Smooth muscle cell (in vitro differentiated cells): ENCODE measurements at regions not wholly inside any gene's neighbourhood (a gene's known extent, or its start where the extent isn't known, plus 50 kb on each side); places are given as distances from the start of the nearest gene placed in this dataset.

Source experiments
- DNase-seq: peaks from one replicate; lab custom pipeline; 2025; ENCODE audit not compliant: unreplicated experiment; lab: John Stamatoyannopoulos, UW
- H2AFZ ChIP-seq: fragments of 200-600 bp; sonication (generic); 2 replicates; pipeline ENCODE4 v1.6.0; 2016; ENCODE audit warnings: antibody characterized with exemption, low read depth, mild to moderate bottlenecking
- H3F3A ChIP-seq: fragments of 200-600 bp; sonication (generic); 2 replicates; pipeline ENCODE4 v1.6.0; 2017; ENCODE audit warnings: antibody characterized with exemption, low read depth
- H3K27ac ChIP-seq: fragments of 200-600 bp; sonication (generic); 2 replicates; pipeline ENCODE4 v1.5.1; 2016; ENCODE audit warnings: low read depth, mild to moderate bottlenecking
- H3K27me3 ChIP-seq: fragments of 200-600 bp; sonication (generic); 2 replicates; pipeline ENCODE4 v1.6.1; 2016; ENCODE audit warnings: low read depth, mild to moderate bottlenecking
- H3K36me3 ChIP-seq: fragments of 200-600 bp; sonication (generic); 2 replicates; pipeline ENCODE4 v1.5.1; 2016; ENCODE audit warnings: low read depth
- H3K4me1 ChIP-seq: fragments of 200-600 bp; sonication (generic); 2 replicates; pipeline ENCODE4 v1.5.1; 2016; ENCODE audit warnings: low read depth
- H3K4me2 ChIP-seq: fragments of 200-600 bp; sonication (generic); 2 replicates; pipeline ENCODE4 v1.6.0; 2016; ENCODE audit warnings: mild to moderate bottlenecking
- H3K4me3 ChIP-seq: fragments of 200-600 bp; sonication (generic); 2 replicates; pipeline ENCODE4 v1.5.1; 2016; ENCODE audit warnings: mild to moderate bottlenecking
- H3K79me2 ChIP-seq: fragments of 200-600 bp; sonication (generic); 2 replicates; pipeline ENCODE4 v1.6.0; 2016; ENCODE audit warnings: low read depth, mild to moderate bottlenecking
- H3K9ac ChIP-seq: fragments of 200-600 bp; sonication (generic); 2 replicates; pipeline ENCODE4 v1.6.0; 2016; ENCODE audit warnings: low read depth
- H3K9me3 ChIP-seq: fragments of 200-600 bp; sonication (generic); replicated peaks from 2 replicates; pipeline ENCODE4 v1.5.1; 2016; ENCODE audit warnings: low read depth
- H4K20me1 ChIP-seq: fragments of 200-600 bp; sonication (generic); 2 replicates; pipeline ENCODE4 v1.6.0; 2016; ENCODE audit warnings: low read depth
- WGBS: methylation state at CpG from one replicate; pipeline ENCODE4 v1.1.7; 2016; ENCODE audit warnings: low lambda C conversion rate; 5-methylcytosine and 5-hydroxymethylcytosine counted together
- TF ChIP-seq, protein P1 (sequence below): fragments of 200-600 bp; sonication (generic); IDR thresholded peaks from 2 replicates; pipeline ENCODE4 v1.5.1; 2017; ENCODE audit warnings: borderline replicate concordance, mild to moderate bottlenecking, antibody characterized with exemption; ENCODE audit not compliant: insufficient read depth, poor library complexity, severe bottlenecking

DNA sequence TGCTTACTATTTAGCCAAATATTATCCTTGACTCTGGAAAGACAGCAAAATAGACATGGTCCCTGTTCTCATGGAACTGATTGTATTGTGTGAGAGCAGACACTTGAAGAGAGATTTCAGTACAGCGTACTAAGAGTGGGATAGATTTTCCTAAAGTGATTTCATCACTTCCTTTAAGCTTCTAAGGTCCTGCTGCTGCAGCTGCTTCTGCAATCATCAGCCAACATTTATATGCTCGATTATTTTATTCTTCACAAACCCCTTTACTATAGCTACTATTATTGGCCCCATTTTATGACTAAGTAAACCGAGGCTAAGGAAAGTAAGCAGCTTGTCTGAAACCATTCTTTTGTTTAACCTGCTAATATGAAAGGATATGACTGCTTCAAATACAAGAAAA, 137.7 kb downstream of the SPATA31D1 start:
- H3K9me3 ChIP-seq: no peaks in the 10 kb centered on the region
- TF ChIP-seq, protein P1, sequence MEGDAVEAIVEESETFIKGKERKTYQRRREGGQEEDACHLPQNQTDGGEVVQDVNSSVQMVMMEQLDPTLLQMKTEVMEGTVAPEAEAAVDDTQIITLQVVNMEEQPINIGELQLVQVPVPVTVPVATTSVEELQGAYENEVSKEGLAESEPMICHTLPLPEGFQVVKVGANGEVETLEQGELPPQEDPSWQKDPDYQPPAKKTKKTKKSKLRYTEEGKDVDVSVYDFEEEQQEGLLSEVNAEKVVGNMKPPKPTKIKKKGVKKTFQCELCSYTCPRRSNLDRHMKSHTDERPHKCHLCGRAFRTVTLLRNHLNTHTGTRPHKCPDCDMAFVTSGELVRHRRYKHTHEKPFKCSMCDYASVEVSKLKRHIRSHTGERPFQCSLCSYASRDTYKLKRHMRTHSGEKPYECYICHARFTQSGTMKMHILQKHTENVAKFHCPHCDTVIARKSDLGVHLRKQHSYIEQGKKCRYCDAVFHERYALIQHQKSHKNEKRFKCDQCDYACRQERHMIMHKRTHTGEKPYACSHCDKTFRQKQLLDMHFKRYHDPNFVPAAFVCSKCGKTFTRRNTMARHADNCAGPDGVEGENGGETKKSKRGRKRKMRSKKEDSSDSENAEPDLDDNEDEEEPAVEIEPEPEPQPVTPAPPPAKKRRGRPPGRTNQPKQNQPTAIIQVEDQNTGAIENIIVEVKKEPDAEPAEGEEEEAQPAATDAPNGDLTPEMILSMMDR: no peak
- H3K79me2 ChIP-seq: no peaks in the 10 kb centered on the region
- WGBS: 63% methylated on average over 3 of the region's 3 CpGs
- no peaks in the 10 kb centered on the region for H4K20me1 ChIP-seq
- no peaks in the 10 kb centered on the region for H3K27me3 ChIP-seq
- H3K4me1 ChIP-seq: no peaks in the 10 kb centered on the region
- H2AFZ ChIP-seq: no peak overlapping the region
- H3K9ac ChIP-seq: no peak overlapping the region
- H3K27ac ChIP-seq: no peak overlapping the region
- H3K36me3 ChIP-seq: no peaks in the 10 kb centered on the region
- DNase-seq: no peak
- H3F3A ChIP-seq: no peaks in the 10 kb centered on the region
- H3K4me2 ChIP-seq: no peak overlapping the region
- H3K4me3 ChIP-seq: no peak overlapping the region

DNA sequence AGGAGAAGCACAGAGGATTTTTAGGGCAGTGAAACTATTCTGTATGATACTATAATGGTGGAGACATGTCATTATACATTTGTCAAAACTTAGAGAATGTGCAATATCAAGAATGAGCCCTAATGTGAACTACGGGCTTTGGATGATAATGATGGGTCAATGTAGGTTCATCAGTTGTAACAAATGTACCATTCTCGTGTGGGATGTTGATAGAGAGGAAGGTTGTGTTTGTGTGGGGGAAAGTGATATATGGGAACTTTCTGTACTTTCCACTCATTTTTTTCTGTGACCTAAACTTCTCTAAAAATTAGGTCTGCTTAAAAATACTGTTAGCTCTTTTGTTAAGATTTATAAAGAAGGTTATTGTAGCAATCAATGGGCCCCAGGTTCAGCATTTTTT, 138.9 kb downstream of the SPATA31D1 start:
- no peaks in the 10 kb centered on the region for H3K4me1 ChIP-seq
- H3K4me2 ChIP-seq: no peak overlapping the region
- H3K27ac ChIP-seq: no peak overlapping the region
- no peaks in the 10 kb centered on the region for H3K36me3 ChIP-seq
- H4K20me1 ChIP-seq: no peaks in the 10 kb centered on the region
- TF ChIP-seq, protein P1: no peak
- 92% methylated on average over 2 of the region's 2 CpGs for WGBS
- H3K27me3 ChIP-seq: no peaks in the 10 kb centered on the region
- DNase-seq: no peak
- no peak overlapping the region for H2AFZ ChIP-seq
- no peak overlapping the region for H3K9ac ChIP-seq
- H3K79me2 ChIP-seq: no peaks in the 10 kb centered on the region
- no peaks in the 10 kb centered on the region for H3F3A ChIP-seq
- H3K4me3 ChIP-seq: no peak overlapping the region
- H3K9me3 ChIP-seq: no peaks in the 10 kb centered on the region

DNA sequence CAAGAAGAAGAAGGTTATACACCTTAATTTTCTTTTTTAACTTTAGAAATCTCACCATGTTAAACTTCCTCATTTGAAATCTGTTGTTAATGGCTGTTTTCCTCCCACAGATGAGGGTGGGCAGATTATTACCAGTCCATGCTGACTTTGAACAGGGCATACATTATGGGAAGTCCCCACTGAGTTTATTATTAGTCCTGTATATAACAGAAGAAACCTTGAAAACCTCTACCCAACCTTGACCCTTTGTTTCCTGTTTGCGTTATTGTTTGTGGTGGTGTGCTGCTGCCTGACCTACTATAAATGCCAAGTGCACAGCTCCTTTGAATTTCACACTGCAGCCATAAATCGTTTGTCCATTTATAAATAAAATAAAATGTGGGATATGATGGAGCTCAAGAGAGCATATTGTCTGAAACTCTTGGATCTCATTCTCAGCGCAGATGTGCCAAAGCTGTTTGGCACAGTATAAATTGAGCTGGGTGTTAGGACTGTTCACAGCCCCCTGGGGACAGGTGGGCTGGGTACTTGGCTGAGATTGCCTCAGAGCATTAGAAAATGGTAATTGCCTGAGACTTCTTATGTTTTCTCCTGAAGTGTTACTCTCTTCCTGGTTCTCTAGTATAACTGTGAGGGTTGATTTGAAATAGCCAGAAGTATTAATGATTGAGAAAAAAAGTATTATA, 139.6 kb downstream of the SPATA31D1 start:
- TF ChIP-seq, protein P1: no peak
- no peak overlapping the region for H3K27ac ChIP-seq
- no peaks in the 10 kb centered on the region for H3K9me3 ChIP-seq
- H3K9ac ChIP-seq: no peak overlapping the region
- no peaks in the 10 kb centered on the region for H3K27me3 ChIP-seq
- H3F3A ChIP-seq: no peaks in the 10 kb centered on the region
- H3K36me3 ChIP-seq: no peaks in the 10 kb centered on the region
- H3K4me3 ChIP-seq: no peak overlapping the region
- H3K4me1 ChIP-seq: no peaks in the 10 kb centered on the region
- H4K20me1 ChIP-seq: no peaks in the 10 kb centered on the region
- no peak overlapping the region for H3K4me2 ChIP-seq
- H2AFZ ChIP-seq: peak overlapping the region; percentile 8
- H3K79me2 ChIP-seq: no peaks in the 10 kb centered on the region
- DNase-seq: no peak
- 89% methylated on average over 3 of the region's 3 CpGs for WGBS

DNA sequence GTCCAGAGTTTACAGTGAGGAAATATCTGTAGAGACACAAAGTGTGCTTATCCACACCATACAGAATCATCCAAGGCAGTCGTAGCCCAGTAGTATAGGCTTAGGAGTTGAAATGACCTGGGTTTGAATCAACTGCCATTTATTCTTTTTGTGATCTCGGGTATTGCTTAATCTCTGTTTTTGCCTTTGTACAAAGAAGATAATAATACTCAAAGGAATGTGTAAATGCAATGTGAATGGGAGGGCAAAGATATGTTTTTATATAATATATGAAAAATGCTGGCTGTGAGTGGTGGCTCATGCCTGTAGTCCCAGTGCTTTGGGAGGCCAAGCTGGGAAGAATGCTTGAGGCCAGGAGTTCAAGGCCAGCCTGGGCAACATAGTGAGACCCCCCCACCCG, 141.1 kb downstream of the SPATA31D1 start:
- no peaks in the 10 kb centered on the region for H3F3A ChIP-seq
- H3K9me3 ChIP-seq: no peaks in the 10 kb centered on the region
- H3K9ac ChIP-seq: no peak overlapping the region
- WGBS: 94% methylated on average over 3 of the region's 3 CpGs
- no peaks in the 10 kb centered on the region for H3K27me3 ChIP-seq
- DNase-seq: no peak
- H3K4me2 ChIP-seq: no peak overlapping the region
- H3K27ac ChIP-seq: no peak overlapping the region
- TF ChIP-seq, protein P1: no peak
- H3K4me1 ChIP-seq: no peaks in the 10 kb centered on the region
- no peaks in the 10 kb centered on the region for H3K36me3 ChIP-seq
- no peaks in the 10 kb centered on the region for H4K20me1 ChIP-seq
- H3K4me3 ChIP-seq: no peak overlapping the region
- no peak overlapping the region for H2AFZ ChIP-seq
- no peaks in the 10 kb centered on the region for H3K79me2 ChIP-seq
